ENCODE measurements at regions not wholly inside any gene's neighbourhood (a gene's known extent, or its start where the extent isn't known, plus 50 kb on each side); places are given as distances from the start of the nearest gene placed in this dataset.

- FAIRE-seq (no peak), DNase-seq (ENCODE audit: insufficient read length, low spot score) (no peak)
- TF ChIP-seq SPI1 (IDR thresholded peaks at IDR 0.05; ENCODE audit: low read depth, low read length) = no peak
- TF ChIP-seq TAF1 (IDR thresholded peaks at IDR 0.05; ENCODE audit: low read depth, low read length) = no peak
- no peak for TF ChIP-seq PAX5 (IDR thresholded peaks at IDR 0.05; ENCODE audit: insufficient read depth, low read length, severe bottlenecking)
- TF ChIP-seq POLR2AphosphoS5 (IDR thresholded peaks at IDR 0.05; ENCODE audit: low read depth, low read length) = no peak
- no peak for TF ChIP-seq POU2F2 (IDR thresholded peaks at IDR 0.05; ENCODE audit: low read depth, low read length)
- no peak for TF ChIP-seq POLR2A (IDR thresholded peaks at IDR 0.05; ENCODE audit: low read depth, low read length)
These were observed 133.8 kb upstream of the TMC3 start for GRCh38 chr15:81507831-81508230.

GRCh38 chr15:81506936-81507335 lies 132.9 kb upstream of the TMC3 start:
- no peak for FAIRE-seq
- no peak for TF ChIP-seq POLR2A (IDR thresholded peaks at IDR 0.05; ENCODE audit: low read depth, low read length)
- no peak for TF ChIP-seq TAF1 (IDR thresholded peaks at IDR 0.05; ENCODE audit: low read depth, low read length)
- TF ChIP-seq POLR2AphosphoS5 (IDR thresholded peaks at IDR 0.05; ENCODE audit: low read depth, low read length) = no peak
- no peak for TF ChIP-seq PAX5 (IDR thresholded peaks at IDR 0.05; ENCODE audit: insufficient read depth, low read length, severe bottlenecking)
- no peak for TF ChIP-seq POU2F2 (IDR thresholded peaks at IDR 0.05; ENCODE audit: low read depth, low read length)
- TF ChIP-seq SPI1 (IDR thresholded peaks at IDR 0.05; ENCODE audit: low read depth, low read length) = no peak

GRCh38 chr15:81506071-81506470 lies 132.1 kb upstream of the TMC3 start:
- FAIRE-seq (no peak), DNase-seq (ENCODE audit: insufficient read length, low spot score) (no peak)
- no peak for TF ChIP-seq PAX5 (IDR thresholded peaks at IDR 0.05; ENCODE audit: insufficient read depth, low read length, severe bottlenecking)
- TF ChIP-seq TAF1 (IDR thresholded peaks at IDR 0.05; ENCODE audit: low read depth, low read length) = no peak
- no peak for TF ChIP-seq POU2F2 (IDR thresholded peaks at IDR 0.05; ENCODE audit: low read depth, low read length)
- no peak for TF ChIP-seq POLR2AphosphoS5 (IDR thresholded peaks at IDR 0.05; ENCODE audit: low read depth, low read length)
- TF ChIP-seq SPI1 (IDR thresholded peaks at IDR 0.05; ENCODE audit: low read depth, low read length) = no peak
- TF ChIP-seq POLR2A (IDR thresholded peaks at IDR 0.05; ENCODE audit: low read depth, low read length) = no peak

More at GRCh38 chr15:81506936-81507335, 132.9 kb upstream of the TMC3 start:
- no peak for DNase-seq (ENCODE audit: insufficient read length, low spot score)

- DNase-seq (ENCODE audit: insufficient read length, low spot score) = no peak
- TF ChIP-seq POLR2AphosphoS5 (IDR thresholded peaks at IDR 0.05; ENCODE audit: low read depth, low read length) = no peak
- TF ChIP-seq PAX5 (IDR thresholded peaks at IDR 0.05; ENCODE audit: insufficient read depth, low read length, severe bottlenecking) = no peak
- no peak for TF ChIP-seq SPI1 (IDR thresholded peaks at IDR 0.05; ENCODE audit: low read depth, low read length)
- no peak for TF ChIP-seq POU2F2 (IDR thresholded peaks at IDR 0.05; ENCODE audit: low read depth, low read length)
- no peak for TF ChIP-seq TAF1 (IDR thresholded peaks at IDR 0.05; ENCODE audit: low read depth, low read length)
- no peak for TF ChIP-seq POLR2A (IDR thresholded peaks at IDR 0.05; ENCODE audit: low read depth, low read length)
- FAIRE-seq = no peak
These were observed 130.3 kb upstream of the TMC3 start for GRCh38 chr15:81504170-81504905.

GRCh38 chr15:81502439-81502838 lies 128.4 kb upstream of the TMC3 start:
- no peak for FAIRE-seq

GRCh38 chr15:81500081-81500480 lies 126.1 kb upstream of the TMC3 start:
- DNase-seq (ENCODE audit: insufficient read length, low spot score) (no peak), FAIRE-seq (no peak)
- TF ChIP-seq POU2F2 (IDR thresholded peaks at IDR 0.05; ENCODE audit: low read depth, low read length) (no peak), PAX5 (IDR thresholded peaks at IDR 0.05; ENCODE audit: insufficient read depth, low read length, severe bottlenecking) (no peak), TAF1 (IDR thresholded peaks at IDR 0.05; ENCODE audit: low read depth, low read length) (no peak), POLR2AphosphoS5 (IDR thresholded peaks at IDR 0.05; ENCODE audit: low read depth, low read length) (no peak), POLR2A (IDR thresholded peaks at IDR 0.05; ENCODE audit: low read depth, low read length) (no peak), SPI1 (IDR thresholded peaks at IDR 0.05; ENCODE audit: low read depth, low read length) (no peak)

More at GRCh38 chr15:81502439-81502838, 128.4 kb upstream of the TMC3 start:
- TF ChIP-seq POLR2AphosphoS5 (IDR thresholded peaks at IDR 0.05; ENCODE audit: low read depth, low read length) = no peak
- no peak for TF ChIP-seq POLR2A (IDR thresholded peaks at IDR 0.05; ENCODE audit: low read depth, low read length)
- no peak for TF ChIP-seq SPI1 (IDR thresholded peaks at IDR 0.05; ENCODE audit: low read depth, low read length)
- TF ChIP-seq TAF1 (IDR thresholded peaks at IDR 0.05; ENCODE audit: low read depth, low read length) = no peak
- TF ChIP-seq POU2F2 (IDR thresholded peaks at IDR 0.05; ENCODE audit: low read depth, low read length) = no peak
- no peak for TF ChIP-seq PAX5 (IDR thresholded peaks at IDR 0.05; ENCODE audit: insufficient read depth, low read length, severe bottlenecking)
- DNase-seq (ENCODE audit: insufficient read length, low spot score) = no peak

GRCh38 chr15:81498294-81498693 lies 124.3 kb upstream of the TMC3 start:
- no peak for DNase-seq (ENCODE audit: insufficient read length, low spot score)
- TF ChIP-seq POLR2A (IDR thresholded peaks at IDR 0.05; ENCODE audit: low read depth, low read length) (no peak), POLR2AphosphoS5 (IDR thresholded peaks at IDR 0.05; ENCODE audit: low read depth, low read length) (no peak), PAX5 (IDR thresholded peaks at IDR 0.05; ENCODE audit: insufficient read depth, low read length, severe bottlenecking) (no peak), SPI1 (IDR thresholded peaks at IDR 0.05; ENCODE audit: low read depth, low read length) (no peak), POU2F2 (IDR thresholded peaks at IDR 0.05; ENCODE audit: low read depth, low read length) (no peak), TAF1 (IDR thresholded peaks at IDR 0.05; ENCODE audit: low read depth, low read length) (no peak)
- FAIRE-seq = no peak

GRCh38 chr15:81497238-81497637 lies 123.2 kb upstream of the TMC3 start:
- FAIRE-seq (no peak), DNase-seq (ENCODE audit: insufficient read length, low spot score) (no peak)
- TF ChIP-seq TAF1 (IDR thresholded peaks at IDR 0.05; ENCODE audit: low read depth, low read length) (no peak), SPI1 (IDR thresholded peaks at IDR 0.05; ENCODE audit: low read depth, low read length) (no peak), PAX5 (IDR thresholded peaks at IDR 0.05; ENCODE audit: insufficient read depth, low read length, severe bottlenecking) (no peak), POU2F2 (IDR thresholded peaks at IDR 0.05; ENCODE audit: low read depth, low read length) (no peak), POLR2AphosphoS5 (IDR thresholded peaks at IDR 0.05; ENCODE audit: low read depth, low read length) (no peak), POLR2A (IDR thresholded peaks at IDR 0.05; ENCODE audit: low read depth, low read length) (no peak)

- TF ChIP-seq SPI1 (IDR thresholded peaks at IDR 0.05; ENCODE audit: low read depth, low read length) (no peak), TAF1 (IDR thresholded peaks at IDR 0.05; ENCODE audit: low read depth, low read length) (no peak), POLR2A (IDR thresholded peaks at IDR 0.05; ENCODE audit: low read depth, low read length) (no peak), PAX5 (IDR thresholded peaks at IDR 0.05; ENCODE audit: insufficient read depth, low read length, severe bottlenecking) (no peak), POU2F2 (IDR thresholded peaks at IDR 0.05; ENCODE audit: low read depth, low read length) (no peak)
- DNase-seq (ENCODE audit: insufficient read length, low spot score) (no peak), FAIRE-seq (no peak)
These were observed 121.9 kb upstream of the TMC3 start for GRCh38 chr15:81495780-81496467.

Measured in GM12891 (cell line).